ENCODE measurements at regions not wholly inside any gene's neighbourhood (a gene's known extent, or its start where the extent isn't known, plus 50 kb on each side); places are given as distances from the start of the nearest gene placed in this dataset.

- TF ChIP-seq CTCF (IDR thresholded peaks at IDR 0.05) (no peak), POLR2A (IDR thresholded peaks at IDR 0.05) (no peak)
Measured at GRCh38 chr21:36613554-36613953, 85.4 kb upstream of the SIM2 start.
